ENCODE measurements at regions not wholly inside any gene's neighbourhood (a gene's known extent, or its start where the extent isn't known, plus 50 kb on each side); places are given as distances from the start of the nearest gene placed in this dataset.
"Not testable (repeated sequence)": the region's sequence is repeated elsewhere in the genome, so short reads cannot be mapped to it uniquely, and the experiment has no call there.

DNA sequence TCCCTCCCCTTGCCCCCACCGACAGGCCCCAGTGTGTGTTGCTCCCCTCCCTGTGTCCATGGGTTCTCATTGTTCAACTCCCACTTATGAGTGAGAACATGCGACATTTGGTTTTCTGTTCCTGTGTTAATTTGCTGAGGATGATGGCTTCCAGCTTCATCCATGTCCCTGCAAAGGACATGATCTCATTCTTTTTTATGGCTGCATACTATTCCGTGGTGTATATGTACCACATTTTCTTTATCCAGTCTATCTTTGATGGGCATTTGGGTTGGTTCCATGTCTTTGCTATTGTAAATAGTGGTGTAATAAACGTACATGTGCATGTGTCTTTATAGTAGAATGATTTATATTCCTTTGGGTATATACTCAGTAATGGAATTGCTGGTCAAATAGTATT is 85.6 kb upstream of the NFASC start:
- not testable (repeated sequence) for TF ChIP-seq POLR2A, POLR2AphosphoS5 (IDR thresholded peaks at IDR 0.05; ENCODE audit: low read depth, low read length)

Data from GM12892 (cell line).